DND-41 (cell line): ENCODE measurements at regions not wholly inside any gene's neighbourhood (a gene's known extent, or its start where the extent isn't known, plus 50 kb on each side); places are given as distances from the start of the nearest gene placed in this dataset.
"Not testable (repeated sequence)": the region's sequence is repeated elsewhere in the genome, so short reads cannot be mapped to it uniquely, and the experiment has no call there.

Source experiments
- ATAC-seq: fragments of 200-7000 bp; cut with Tn5 transposase; 3 replicates; pipeline ENCODE4 v1.9.1; 2021; ENCODE audit warnings: low read depth; ENCODE audit not compliant: insufficient read depth
- DNase-seq: peaks from one replicate; pipeline ENCODE4 v3.0.0-alpha.2; 2020
- H2AFZ ChIP-seq: 2 replicates; pipeline ENCODE4 v1.6.0; 2012; ENCODE audit warnings: low read depth, low read length
- H3K27ac ChIP-seq: 2 replicates; pipeline ENCODE4 v1.5.1; 2012; ENCODE audit warnings: low read length, inconsistent platforms
- H3K27me3 ChIP-seq: fragments of 200-600 bp; sonication (generic); 2 replicates; pipeline ENCODE4 v1.6.0; 2012; ENCODE audit warnings: low read length, mild to moderate bottlenecking, inconsistent platforms; ENCODE audit not compliant: insufficient read depth, poor library complexity
- H3K36me3 ChIP-seq: 2 replicates; pipeline ENCODE4 v1.5.1; 2012; ENCODE audit warnings: low read length, inconsistent platforms; ENCODE audit not compliant: insufficient read depth
- H3K4me1 ChIP-seq: 2 replicates; pipeline ENCODE4 v1.5.1; 2012; ENCODE audit warnings: mild to moderate bottlenecking, low read length; ENCODE audit not compliant: insufficient read depth
- H3K4me2 ChIP-seq: 2 replicates; pipeline ENCODE4 v1.6.0; 2012; ENCODE audit warnings: mild to moderate bottlenecking, moderate library complexity, low read length, inconsistent platforms; ENCODE audit not compliant: insufficient read depth
- H3K4me3 ChIP-seq, 2 experiments: fragments of 200-600 bp in 1 of 2; shearing (Covaris generic) in 1 of 2; 2 replicates each; pipeline ENCODE4 v1.5.1; 2012 to 2016; ENCODE audit warnings: inconsistent platforms in 2 of 2, low read length in 2 of 2, mild to moderate bottlenecking in 2 of 2, low read depth in 1 of 2, moderate library complexity in 1 of 2
- H3K79me2 ChIP-seq: 2 replicates; pipeline ENCODE4 v1.6.0; 2012; ENCODE audit warnings: low read length, inconsistent platforms; ENCODE audit not compliant: insufficient read depth
- H3K9ac ChIP-seq: 2 replicates; pipeline ENCODE4 v1.6.0; 2012; ENCODE audit warnings: low read depth, mild to moderate bottlenecking, inconsistent platforms, low read length, moderate library complexity
- H3K9me3 ChIP-seq: 2 replicates; pipeline ENCODE4 v1.5.1; 2012; ENCODE audit warnings: low read length, moderate library complexity, mild to moderate bottlenecking, inconsistent platforms; ENCODE audit not compliant: insufficient read depth, severe bottlenecking
- H4K20me1 ChIP-seq: 2 replicates; pipeline ENCODE4 v1.6.0; 2012; ENCODE audit warnings: low read length; ENCODE audit not compliant: insufficient read depth
- EZH2 ChIP-seq: IDR thresholded peaks from 3 replicates; pipeline ENCODE4 v1.6.1; 2012; ENCODE audit warnings: borderline replicate concordance, low read depth, mild to moderate bottlenecking, moderate library complexity, low read length, inconsistent platforms; ENCODE audit not compliant: severe bottlenecking
- TF ChIP-seq, protein P1 (sequence below): IDR thresholded peaks from 2 replicates; pipeline ENCODE4 v1.5.1; 2012; ENCODE audit warnings: borderline replicate concordance, low read length, moderate library complexity, mild to moderate bottlenecking; ENCODE audit not compliant: poor library complexity, severe bottlenecking; ENCODE audit errors: extremely low read depth

- Histone ChIP-seq H2AFZ (no peak overlapping the region), H4K20me1 (no peaks in the 10 kb centered on the region), H3K79me2 (no peaks in the 10 kb centered on the region), H3K9ac (no peak overlapping the region), H3K36me3 (no peaks in the 10 kb centered on the region), H3K4me2 (no peak overlapping the region), H3K4me1 (no peaks in the 10 kb centered on the region), H3K27me3 (no peaks in the 10 kb centered on the region), H3K4me3 (no peak overlapping the region), H3K27ac (no peak overlapping the region), H3K9me3 (peaks cover 21% of the 10 kb centered on the region)
- TF ChIP-seq EZH2, result no peak
- TF ChIP-seq, protein P1, sequence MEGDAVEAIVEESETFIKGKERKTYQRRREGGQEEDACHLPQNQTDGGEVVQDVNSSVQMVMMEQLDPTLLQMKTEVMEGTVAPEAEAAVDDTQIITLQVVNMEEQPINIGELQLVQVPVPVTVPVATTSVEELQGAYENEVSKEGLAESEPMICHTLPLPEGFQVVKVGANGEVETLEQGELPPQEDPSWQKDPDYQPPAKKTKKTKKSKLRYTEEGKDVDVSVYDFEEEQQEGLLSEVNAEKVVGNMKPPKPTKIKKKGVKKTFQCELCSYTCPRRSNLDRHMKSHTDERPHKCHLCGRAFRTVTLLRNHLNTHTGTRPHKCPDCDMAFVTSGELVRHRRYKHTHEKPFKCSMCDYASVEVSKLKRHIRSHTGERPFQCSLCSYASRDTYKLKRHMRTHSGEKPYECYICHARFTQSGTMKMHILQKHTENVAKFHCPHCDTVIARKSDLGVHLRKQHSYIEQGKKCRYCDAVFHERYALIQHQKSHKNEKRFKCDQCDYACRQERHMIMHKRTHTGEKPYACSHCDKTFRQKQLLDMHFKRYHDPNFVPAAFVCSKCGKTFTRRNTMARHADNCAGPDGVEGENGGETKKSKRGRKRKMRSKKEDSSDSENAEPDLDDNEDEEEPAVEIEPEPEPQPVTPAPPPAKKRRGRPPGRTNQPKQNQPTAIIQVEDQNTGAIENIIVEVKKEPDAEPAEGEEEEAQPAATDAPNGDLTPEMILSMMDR, result no peak
- DNase-seq, result no peak
- no peak for ATAC-seq
These were observed 77.3 kb upstream of the CLVS2 start for GRCh38 chr6:122918714-122919113.

DNA sequence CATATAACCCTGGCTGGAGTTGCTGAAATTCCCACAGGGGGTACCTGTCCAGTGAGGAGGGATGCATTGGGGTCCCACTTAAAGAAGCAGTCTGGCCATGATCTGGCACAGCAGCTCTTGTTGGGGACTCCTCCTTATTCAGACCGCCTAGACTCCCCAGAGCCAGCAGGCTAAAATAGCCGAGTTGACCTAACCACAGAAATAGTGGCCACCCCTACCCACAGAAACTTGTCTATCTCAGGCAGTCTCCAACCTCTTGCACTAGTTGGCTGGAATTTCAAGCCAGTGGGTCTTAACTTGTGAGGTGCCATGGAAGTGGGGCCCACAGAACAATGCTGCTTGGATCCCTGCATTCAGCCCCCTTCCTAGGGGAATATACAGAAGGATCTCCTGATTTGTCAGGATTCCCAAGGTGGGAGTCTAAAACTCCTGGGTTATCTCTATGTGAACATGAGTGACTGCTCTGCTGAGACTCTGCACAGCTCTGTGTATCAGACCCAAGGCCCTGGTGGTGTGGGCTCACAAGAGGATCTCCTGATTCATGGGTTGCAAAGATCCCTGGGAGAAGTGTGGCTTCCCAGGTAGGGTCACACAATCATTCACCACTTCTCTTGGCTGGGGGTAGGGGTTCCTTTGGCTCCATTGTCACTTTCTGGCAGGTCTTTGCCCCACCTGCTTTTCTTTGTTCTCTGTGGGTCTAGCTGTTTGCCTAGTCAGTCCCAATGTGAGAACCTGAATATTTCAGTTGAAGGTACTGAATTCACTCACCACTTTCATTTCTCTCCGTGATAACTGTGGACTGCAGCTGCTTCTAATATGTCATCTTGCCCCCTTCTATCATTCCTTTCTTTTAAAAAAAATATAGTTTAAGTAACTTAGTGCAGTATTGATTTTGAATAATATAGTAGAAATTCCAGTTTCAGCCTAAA, 65.5 kb upstream of the CLVS2 start:
- peaks cover 9% of the 10 kb centered on the region; the same call in 1 of the 2 replicates for H3K4me1 ChIP-seq
- no peaks in the 10 kb centered on the region for H3K9me3 ChIP-seq
- DNase-seq, result no peak

GRCh38 chr6:122931916-122932315, 64.1 kb upstream of the CLVS2 start:
- Histone ChIP-seq H3K27ac (no peak overlapping the region), H3K4me2 (no peak overlapping the region), H3K4me3 (no peak overlapping the region), H4K20me1 (no peaks in the 10 kb centered on the region), H3K4me1 (peaks cover 9% of the 10 kb centered on the region; the same call in 1 of the 2 replicates), H3K9ac (no peak overlapping the region), H2AFZ (no peak overlapping the region), H3K9me3 (no peaks in the 10 kb centered on the region), H3K36me3 (no peaks in the 10 kb centered on the region), H3K27me3 (no peaks in the 10 kb centered on the region), H3K79me2 (no peaks in the 10 kb centered on the region)
- TF ChIP-seq, protein P1, result no peak
- no peak for TF ChIP-seq EZH2
- DNase-seq, result no peak
- no peak; the same call in 2 of the 3 replicates for ATAC-seq

More for the DNA sequence above, 65.5 kb upstream of the CLVS2 start:
- no peaks in the 10 kb centered on the region for H3K36me3 ChIP-seq
- no peak for ATAC-seq
- H3K9ac ChIP-seq, result no peak overlapping the region
- H3K4me3 ChIP-seq, result no peak overlapping the region
- H3K79me2 ChIP-seq, result no peaks in the 10 kb centered on the region
- H3K27me3 ChIP-seq, result no peaks in the 10 kb centered on the region
- no peak overlapping the region for H3K4me2 ChIP-seq
- no peak for TF ChIP-seq EZH2
- TF ChIP-seq, protein P1, result no peak
- no peak overlapping the region for H2AFZ ChIP-seq
- no peak overlapping the region for H3K27ac ChIP-seq
- H4K20me1 ChIP-seq, result no peaks in the 10 kb centered on the region

DNA sequence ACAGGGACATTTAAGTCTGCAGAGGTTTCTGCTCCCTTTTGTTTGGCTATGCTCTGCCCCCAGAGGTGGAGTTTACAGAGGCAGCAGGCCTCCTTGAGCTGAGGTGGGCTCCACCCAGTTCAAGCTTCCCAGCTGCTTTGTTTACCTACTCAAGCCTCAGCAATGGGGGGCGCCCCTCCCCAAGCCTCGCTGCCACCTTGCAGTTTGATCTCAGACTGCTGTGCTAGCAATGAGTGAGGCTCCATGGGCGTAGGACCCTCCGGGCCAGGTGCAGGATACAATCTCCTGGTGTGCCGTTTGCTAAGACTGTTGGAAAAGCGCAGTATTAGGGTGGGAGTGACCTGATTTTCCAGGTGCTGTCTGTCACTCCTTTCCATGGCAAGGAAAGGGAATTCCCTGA, 51.1 kb upstream of the CLVS2 start:
- Histone ChIP-seq H3K4me1 (peaks cover 11% of the 10 kb centered on the region), H3K9me3 (peaks cover 12% of the 10 kb centered on the region)
- DNase-seq, H3K4me2 ChIP-seq, ATAC-seq, H4K20me1 ChIP-seq, H3K27ac ChIP-seq, H2AFZ ChIP-seq, H3K79me2 ChIP-seq, H3K4me3 ChIP-seq, H3K9ac ChIP-seq, H3K27me3 ChIP-seq, H3K36me3 ChIP-seq: not testable (repeated sequence)
